HEK293T (cell line): ENCODE measurements at regions not wholly inside any gene's neighbourhood (a gene's known extent, or its start where the extent isn't known, plus 50 kb on each side); places are given as distances from the start of the nearest gene placed in this dataset.

ENCODE experiments used
- CTCF ChIA-PET: fragments of 350-600 bp; formaldehyde crosslinking; extraction: SDS; loops from one replicate; lab custom pipeline; 2021; ENCODE audit warnings: antibody characterized with exemption, inconsistent platforms; lab: Yijun Ruan, JAX
- POLR2A ChIA-PET: fragments of 350-600 bp; formaldehyde crosslinking; extraction: SDS; loops from one replicate; lab custom pipeline; 2020; ENCODE audit warnings: antibody characterized with exemption, inconsistent platforms; lab: Yijun Ruan, JAX
- DNase-seq: peaks from one replicate; pipeline ENCODE4 v3.0.0; 2012; ENCODE audit warnings: mixed read lengths; ENCODE audit errors: extremely low spot score
- ARNT ChIP-seq: fragments of 450-650 bp; IDR thresholded peaks from 2 replicates; pipeline ENCODE4 v1.6.1; 2017; ENCODE audit warnings: mild to moderate bottlenecking
- BHLHE40 ChIP-seq: fragments of 450-650 bp; IDR thresholded peaks from 2 replicates; pipeline ENCODE4 v1.6.1; 2016; ENCODE audit warnings: mild to moderate bottlenecking, moderate library complexity, borderline replicate concordance
- CTBP1 ChIP-seq: fragments of 450-650 bp; IDR thresholded peaks from 2 replicates; pipeline ENCODE4 v1.6.1; 2016; ENCODE audit warnings: borderline replicate concordance
- ELF4 ChIP-seq: fragments of 450-650 bp; IDR thresholded peaks from 2 replicates; pipeline ENCODE4 v1.6.1; 2017; ENCODE audit warnings: antibody characterized with exemption
- FOXA1 ChIP-seq: fragments of 450-650 bp; IDR thresholded peaks from 2 replicates; pipeline ENCODE4 v1.6.1; 2016; ENCODE audit warnings: mild to moderate bottlenecking
- FOXK2 ChIP-seq: fragments of 450-650 bp; IDR thresholded peaks from 2 replicates; pipeline ENCODE4 v1.6.1; 2016; ENCODE audit warnings: mild to moderate bottlenecking
- FOXM1 ChIP-seq: fragments of 450-650 bp; IDR thresholded peaks from 2 replicates; pipeline ENCODE4 v1.6.1; 2017; ENCODE audit warnings: mild to moderate bottlenecking, borderline replicate concordance
- HDGF ChIP-seq: fragments of 450-650 bp; IDR thresholded peaks from 2 replicates; pipeline ENCODE4 v1.6.1; 2017; ENCODE audit warnings: antibody characterized with exemption, borderline replicate concordance
- L3MBTL2 ChIP-seq: fragments of 450-650 bp; conservative IDR thresholded peaks from 2 replicates; pipeline ENCODE4 v1.6.1; 2016; ENCODE audit warnings: mild to moderate bottlenecking
- LEF1 ChIP-seq: fragments of 450-650 bp; IDR thresholded peaks from 2 replicates; pipeline ENCODE4 v1.6.1; 2017; ENCODE audit warnings: mild to moderate bottlenecking, borderline replicate concordance
- NFRKB ChIP-seq: fragments of 450-650 bp; IDR thresholded peaks from 2 replicates; pipeline ENCODE4 v1.6.1; 2016; ENCODE audit warnings: mild to moderate bottlenecking, moderate library complexity
- PKNOX1 ChIP-seq: fragments of 450-650 bp; IDR thresholded peaks from 2 replicates; pipeline ENCODE4 v1.6.1; 2016
- SP1 ChIP-seq: fragments of 450-650 bp; IDR thresholded peaks from 2 replicates; pipeline ENCODE4 v1.6.1; 2017
- SUZ12 ChIP-seq: fragments of 450-650 bp; IDR thresholded peaks from 2 replicates; pipeline ENCODE4 v1.6.1; 2016; ENCODE audit warnings: mild to moderate bottlenecking
- TARDBP ChIP-seq: fragments of 450-650 bp; IDR thresholded peaks from 2 replicates; pipeline ENCODE4 v1.6.1; 2016
- ZNF384 ChIP-seq: fragments of 450-650 bp; IDR thresholded peaks from 2 replicates; pipeline ENCODE4 v1.6.1; 2016

- TF ChIP-seq FOXM1 (no peak), PKNOX1 (no peak), LEF1 (no peak), ARNT (no peak), CTBP1 (no peak), FOXA1 (no peak), BHLHE40 (no peak), FOXK2 (no peak), SP1 (no peak), ELF4 (no peak), SUZ12 (no peak), L3MBTL2 (no peak), TARDBP (no peak)
- ChIA-PET CTCF (no interaction called here), POLR2A (no interaction called here)
- DNase-seq: no peak
Measured at GRCh38 chr3:194275721-194276120, 75.4 kb downstream of the CPN2 start.

- DNase-seq: no peak
- TF ChIP-seq ZNF384 (no peak), LEF1 (no peak), FOXM1 (no peak), SUZ12 (no peak), ARNT (no peak), L3MBTL2 (no peak), FOXA1 (no peak)
- POLR2A ChIA-PET: no interaction called here
- CTCF ChIA-PET: no interaction called here
Measured at GRCh38 chr3:194276768-194277103, 74.4 kb downstream of the CPN2 start.

- CTCF ChIA-PET: no interaction called here
- POLR2A ChIA-PET: no interaction called here
- TF ChIP-seq SUZ12: no peak
- TF ChIP-seq PKNOX1: no peak
- no peak for TF ChIP-seq HDGF
- TF ChIP-seq CTBP1: no peak
- TF ChIP-seq ARNT: no peak
- no peak for TF ChIP-seq ELF4
- TF ChIP-seq NFRKB: no peak
- no peak for TF ChIP-seq L3MBTL2
- TF ChIP-seq LEF1: no peak
- TF ChIP-seq FOXA1: no peak
- TF ChIP-seq SP1: no peak
- TF ChIP-seq FOXK2: no peak
- TF ChIP-seq ZNF384: no peak
- TF ChIP-seq BHLHE40: no peak
- DNase-seq: no peak
Measured at GRCh38 chr3:194277104-194277785, 73.9 kb downstream of the CPN2 start.

GRCh38 chr3:194277786-194278130 is 73.4 kb downstream of the CPN2 start:
- CTCF ChIA-PET: no interaction called here
- no peak for TF ChIP-seq PKNOX1
- no peak for TF ChIP-seq SUZ12
- no peak for TF ChIP-seq L3MBTL2
- TF ChIP-seq CTBP1: no peak
- TF ChIP-seq HDGF: no peak
- TF ChIP-seq ZNF384: no peak
- no peak for TF ChIP-seq BHLHE40
- no peak for TF ChIP-seq LEF1
- no peak for TF ChIP-seq FOXK2
- no peak for TF ChIP-seq ARNT
- no peak for TF ChIP-seq NFRKB
- no peak for TF ChIP-seq SP1
- TF ChIP-seq FOXA1: no peak
- no peak for TF ChIP-seq FOXM1
- no peak for DNase-seq
- POLR2A ChIA-PET: no interaction called here

- TF ChIP-seq CTBP1 (no peak), TARDBP (no peak), FOXM1 (no peak), ZNF384 (no peak), FOXK2 (no peak), SUZ12 (no peak), HDGF (no peak), SP1 (no peak), BHLHE40 (no peak), LEF1 (no peak)
- POLR2A ChIA-PET: interaction anchor here (0.7 kb wide), 1 partner anchor 137 kb away, joined by 3 read pairs; no protein-coding TSS in a partner anchor
- CTCF ChIA-PET: no interaction called here
- no peak for DNase-seq
Measured at GRCh38 chr3:194278186-194278845, 72.8 kb downstream of the CPN2 start.

- DNase-seq: no peak
- ChIA-PET POLR2A (no interaction called here), CTCF (no interaction called here)
- TF ChIP-seq BHLHE40 (no peak), ZNF384 (no peak), FOXK2 (no peak)
Measured at GRCh38 chr3:194279101-194279500, 72.0 kb downstream of the CPN2 start.
